Jurkat, Clone E6-1 (cell line): ENCODE measurements at regions not wholly inside any gene's neighbourhood (a gene's known extent, or its start where the extent isn't known, plus 50 kb on each side); places are given as distances from the start of the nearest gene placed in this dataset.

Experiments used
- DNase-seq: peaks from one replicate; pipeline ENCODE4 v3.0.0-alpha.2; 2011; ENCODE audit warnings: low read depth, low spot score
- H3K4me3 ChIP-seq: 2 replicates; pipeline ENCODE4 v1.5.1; 2011; ENCODE audit warnings: mild to moderate bottlenecking, low read length, control low read depth, moderate library complexity

GRCh38 chr1:244237445-244237844 lies 186.4 kb downstream of the ZBTB18 start:
- no peak for DNase-seq
- no peak overlapping the region for H3K4me3 ChIP-seq

- DNase-seq, result no peak
- no peak overlapping the region for H3K4me3 ChIP-seq
These were observed 188.2 kb downstream of the ZBTB18 start for GRCh38 chr1:244239261-244239770.

GRCh38 chr1:244241438-244241837 lies 190.4 kb downstream of the ZBTB18 start:
- DNase-seq, result no peak
- H3K4me3 ChIP-seq, result no peak overlapping the region

- DNase-seq, result no peak
- no peak overlapping the region for H3K4me3 ChIP-seq
These were observed 191.4 kb downstream of the ZBTB18 start for GRCh38 chr1:244242446-244242845.

GRCh38 chr1:244246334-244246733 lies 195.3 kb downstream of the ZBTB18 start:
- H3K4me3 ChIP-seq, result no peak overlapping the region
- DNase-seq, result no peak

GRCh38 chr1:244248426-244248825 lies 197.3 kb downstream of the ZBTB18 start:
- no peak overlapping the region for H3K4me3 ChIP-seq
- no peak for DNase-seq

- no peak for DNase-seq
- H3K4me3 ChIP-seq, result no peak overlapping the region
These were observed 199.5 kb downstream of the ADSS2 start for GRCh38 chr1:244252211-244252610.

- no peak overlapping the region for H3K4me3 ChIP-seq
- no peak for DNase-seq
These were observed 197.2 kb downstream of the ADSS2 start for GRCh38 chr1:244254467-244254866.

- no peak overlapping the region for H3K4me3 ChIP-seq
- DNase-seq, result no peak
These were observed 196.2 kb downstream of the ADSS2 start for GRCh38 chr1:244255426-244255965.

- DNase-seq, result no peak
These were observed 195.5 kb downstream of the ADSS2 start for GRCh38 chr1:244256086-244256676.

GRCh38 chr1:244264163-244264562 lies 187.5 kb downstream of the ADSS2 start:
- H3K4me3 ChIP-seq, result no peak overlapping the region
- DNase-seq, result no peak

More at GRCh38 chr1:244256086-244256676, 195.5 kb downstream of the ADSS2 start:
- no peak overlapping the region for H3K4me3 ChIP-seq

- H3K4me3 ChIP-seq, result no peak overlapping the region
- no peak for DNase-seq
These were observed 186.2 kb downstream of the ADSS2 start for GRCh38 chr1:244265507-244265906.

- no peak overlapping the region for H3K4me3 ChIP-seq
- DNase-seq, result no peak
These were observed 182.5 kb downstream of the ADSS2 start for GRCh38 chr1:244269169-244269568.

- no peak for DNase-seq
- H3K4me3 ChIP-seq, result no peak overlapping the region
These were observed 180.7 kb downstream of the ADSS2 start for GRCh38 chr1:244271004-244271403.

GRCh38 chr1:244271691-244272308 lies 179.9 kb downstream of the ADSS2 start:
- H3K4me3 ChIP-seq, result no peak overlapping the region
- no peak for DNase-seq

- H3K4me3 ChIP-seq, result no peak overlapping the region
- peak; percentile 82 for DNase-seq
These were observed 179.0 kb downstream of the ADSS2 start for GRCh38 chr1:244272471-244273261.

- no peak overlapping the region for H3K4me3 ChIP-seq
These were observed 178.4 kb downstream of the ADSS2 start for GRCh38 chr1:244273262-244273844.

GRCh38 chr1:244273845-244274619 lies 177.7 kb downstream of the ADSS2 start:
- DNase-seq, result no peak
- H3K4me3 ChIP-seq, result no peak overlapping the region

More at GRCh38 chr1:244273262-244273844, 178.4 kb downstream of the ADSS2 start:
- DNase-seq, result no peak

- no peak overlapping the region for H3K4me3 ChIP-seq
- DNase-seq, result no peak
These were observed 175.1 kb downstream of the ADSS2 start for GRCh38 chr1:244276646-244277045.
